GM21526 (cell line): ENCODE measurements at regions not wholly inside any gene's neighbourhood (a gene's known extent, or its start where the extent isn't known, plus 50 kb on each side); places are given as distances from the start of the nearest gene placed in this dataset.
A peak's percentile ranks its signal among the peaks of the same experiment; 100 is the strongest.
"Not testable (repeated sequence)": the region's sequence is repeated elsewhere in the genome, so short reads cannot be mapped to it uniquely, and the experiment has no call there.

Source experiments
- ATAC-seq: cut with Tn5 transposase; IDR thresholded peaks from one replicate; pipeline ENCODE4 v1.9.1; 2021; ENCODE audit warnings: moderate library complexity; ENCODE audit not compliant: unreplicated experiment, low FRiP score

DNA sequence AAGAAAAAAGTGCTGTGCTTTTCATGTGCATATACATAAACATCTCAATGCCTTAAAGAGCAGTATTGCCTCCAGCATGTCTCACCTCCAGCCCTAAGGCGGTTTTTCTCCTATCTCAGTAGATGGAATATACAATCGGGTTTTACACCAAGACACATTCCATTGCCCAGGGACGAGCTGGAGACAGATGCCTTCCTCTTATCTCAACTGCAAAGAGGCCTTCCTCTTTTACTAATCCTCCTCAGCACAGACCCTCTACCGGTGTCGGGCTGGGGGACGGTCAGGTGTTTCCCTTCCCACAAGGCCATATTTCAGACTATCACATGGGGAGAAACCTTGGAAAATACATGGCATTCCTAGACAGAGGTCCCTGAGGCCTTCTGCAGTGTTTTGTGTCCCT, 385.3 kb downstream of the AMY1C start:
- not testable (repeated sequence) for ATAC-seq

DNA sequence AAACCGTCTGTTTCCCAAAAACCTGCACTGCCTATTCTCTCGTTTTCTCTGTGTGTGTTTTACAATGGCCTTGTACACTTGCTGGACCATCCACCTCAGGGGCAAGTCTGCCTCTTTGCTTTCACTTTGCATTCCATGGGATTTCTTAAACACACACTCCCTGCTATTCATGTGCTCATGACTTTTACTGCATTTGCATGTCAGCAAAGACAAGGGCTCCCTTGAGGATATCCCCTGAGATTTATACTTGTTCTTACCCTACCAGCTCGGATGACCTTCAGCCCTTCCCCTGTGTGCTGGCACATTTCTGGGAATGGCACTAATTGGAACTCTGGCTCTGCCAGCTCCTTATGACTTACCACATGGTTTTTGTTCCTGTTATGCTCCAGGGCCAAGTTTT, 386.9 kb downstream of the AMY1C start:
- ATAC-seq, result no peak

DNA sequence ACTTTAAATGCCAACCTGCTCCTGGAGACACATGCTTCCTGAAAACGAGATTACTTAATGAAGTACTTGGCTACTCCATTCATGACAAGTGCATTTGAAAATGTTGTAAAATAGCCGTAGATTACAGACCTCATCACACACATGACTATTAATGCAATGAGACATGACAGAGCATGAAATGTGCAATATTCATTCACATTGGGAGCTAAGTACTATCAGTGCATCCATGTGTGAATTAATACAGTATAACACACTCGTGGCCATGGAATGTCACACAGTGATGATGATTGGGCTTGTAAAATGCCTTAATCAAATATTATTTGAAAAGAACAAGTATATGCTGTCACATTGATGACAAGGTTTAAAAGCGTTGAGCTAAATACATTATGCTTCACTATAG, 407.0 kb downstream of the AMY1C start:
- no peak for ATAC-seq

DNA sequence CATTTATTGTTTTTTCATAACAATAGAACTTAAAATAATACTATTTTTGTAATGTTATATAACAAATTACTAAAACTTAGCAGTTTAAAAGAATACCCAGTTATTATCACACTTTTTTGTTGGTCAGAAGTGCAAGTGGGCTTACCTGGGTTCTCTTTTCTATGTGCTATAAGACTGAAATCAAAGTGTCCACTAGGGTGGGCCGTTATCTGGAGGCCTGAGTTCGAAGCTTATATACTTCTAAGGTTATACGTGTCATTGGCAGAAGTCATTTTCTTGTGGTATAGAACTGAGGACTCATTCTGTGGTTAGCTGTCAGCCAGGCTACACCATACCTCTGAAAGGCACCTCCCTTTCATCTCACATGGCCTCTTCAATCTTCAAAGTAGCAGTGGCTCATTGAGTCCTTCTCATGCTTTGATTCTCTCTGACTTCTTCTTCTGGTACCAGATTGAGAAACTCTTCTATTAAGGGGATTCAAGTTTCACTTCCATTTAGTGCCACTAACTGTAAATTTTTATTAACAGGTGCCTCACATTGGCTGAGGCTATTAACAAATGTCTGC, 414.3 kb downstream of the AMY1C start:
- ATAC-seq, result no peak

DNA sequence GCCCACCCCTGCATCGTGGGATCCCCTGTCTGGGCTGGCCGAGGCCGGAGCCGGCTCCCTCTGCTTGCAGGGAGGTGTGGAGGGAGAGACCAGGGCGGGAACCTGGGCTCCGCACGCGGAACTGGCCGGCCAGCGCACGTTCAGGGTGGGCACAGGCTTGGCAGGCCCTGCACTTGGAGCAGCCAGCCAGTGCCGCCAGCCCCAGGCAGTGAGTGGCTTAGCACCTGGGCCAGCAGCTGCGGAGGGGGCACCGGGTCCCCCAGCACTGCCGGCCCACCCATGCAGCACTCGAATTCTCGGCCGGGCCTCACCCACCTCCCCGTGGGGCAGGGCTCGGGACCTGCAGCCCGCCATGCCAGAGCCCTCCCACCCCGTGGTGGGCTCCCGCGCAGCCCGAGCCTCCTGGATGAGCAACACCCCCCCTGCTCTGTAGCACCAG, 422.6 kb downstream of the AMY1C start:
- no peak for ATAC-seq

DNA sequence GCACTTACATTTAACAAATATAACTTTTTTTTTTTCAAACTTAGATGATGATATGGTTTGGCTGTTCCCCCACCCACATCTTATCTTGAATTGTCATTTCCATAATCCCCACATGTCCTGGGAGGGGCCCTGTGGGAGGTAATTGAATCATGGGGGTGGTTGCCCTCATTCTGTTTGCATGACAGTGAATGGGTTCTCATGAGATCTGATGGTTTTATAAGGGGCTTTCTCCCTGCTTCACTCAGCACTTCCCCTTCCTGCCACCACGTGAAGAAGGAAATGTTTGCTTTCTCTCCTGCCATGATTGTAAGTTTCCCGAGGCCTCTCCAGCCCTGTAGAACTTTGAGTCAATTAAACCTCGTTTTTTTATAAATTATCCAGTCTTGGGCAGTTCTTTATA, 432.6 kb downstream of the AMY1C start:
- ATAC-seq, result no peak

DNA sequence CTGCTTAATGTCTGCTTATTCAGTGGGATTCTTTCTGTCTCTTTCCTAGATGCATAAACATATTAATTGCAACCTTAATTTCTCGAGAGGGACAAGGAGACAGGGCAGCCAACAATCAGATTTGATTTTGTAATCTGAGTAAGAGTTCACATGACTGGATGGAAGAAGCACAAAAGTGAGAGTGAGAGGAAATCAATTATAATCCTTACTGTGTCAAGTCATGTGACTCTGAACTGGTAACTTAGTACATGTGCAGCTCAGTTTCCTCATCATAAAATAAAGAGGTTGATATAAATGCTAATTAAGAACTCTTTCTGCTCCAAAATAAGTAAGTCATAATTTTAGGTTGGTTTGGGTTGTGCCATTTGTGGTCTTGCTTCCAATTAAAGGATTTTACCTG, 439.5 kb downstream of the AMY1C start:
- ATAC-seq, result no peak

DNA sequence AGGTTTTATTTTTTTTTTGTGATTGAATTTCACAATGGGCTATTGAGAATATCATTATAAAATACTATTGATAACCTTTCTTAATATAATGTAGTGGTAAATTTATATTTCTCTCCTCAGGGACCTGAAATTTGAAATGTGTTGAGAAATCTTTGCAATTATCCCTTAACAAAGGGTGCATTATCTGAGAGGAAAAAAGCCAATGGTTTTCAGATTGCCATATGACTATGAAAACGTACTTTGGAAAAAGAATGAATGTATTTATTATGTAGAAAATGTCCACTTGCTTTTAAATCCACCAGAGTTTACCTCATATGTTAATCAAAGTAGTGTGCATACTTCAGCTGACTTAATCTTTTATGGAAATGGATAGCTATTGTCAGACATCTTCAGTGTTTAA, 441.1 kb downstream of the AMY1C start:
- ATAC-seq, result no peak

DNA sequence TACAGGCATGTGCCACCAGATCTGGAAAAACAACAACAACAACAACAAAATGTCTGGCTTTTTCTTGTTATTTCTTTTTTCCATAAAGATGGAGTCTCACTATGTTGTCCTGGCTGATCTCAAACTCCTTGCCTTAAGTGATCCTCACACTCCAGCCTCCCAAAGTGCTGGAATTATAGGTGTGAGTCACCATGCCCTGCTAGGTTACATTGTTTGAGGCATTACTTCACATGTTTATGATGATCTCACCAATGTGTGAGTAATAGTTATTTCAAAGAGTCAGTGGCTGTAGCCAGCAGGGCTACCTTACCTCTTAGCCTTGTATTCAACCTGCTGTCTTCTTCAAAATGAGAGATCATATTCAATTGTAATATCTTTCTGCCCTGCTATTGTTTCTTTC, 445.7 kb downstream of the AMY1C start:
- ATAC-seq, result no peak

DNA sequence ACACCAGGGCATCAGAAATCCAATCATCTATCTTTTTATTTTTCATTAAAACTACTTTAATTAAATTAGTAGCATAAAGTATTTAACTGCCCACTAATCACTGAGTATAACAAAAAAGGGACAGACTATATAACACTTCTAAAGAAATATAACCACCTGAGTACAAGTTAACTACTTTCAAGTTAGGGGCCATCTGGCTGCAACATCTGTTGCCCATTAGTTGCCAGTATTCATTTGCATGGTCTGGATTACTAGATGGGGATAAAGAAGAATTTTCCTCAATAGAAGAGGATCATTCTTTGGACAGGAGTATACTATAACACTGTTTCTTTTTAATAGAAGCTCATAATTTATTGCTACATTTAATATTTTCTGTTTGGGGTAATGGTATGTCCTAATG, 446.4 kb downstream of the AMY1C start:
- ATAC-seq, result no peak

DNA sequence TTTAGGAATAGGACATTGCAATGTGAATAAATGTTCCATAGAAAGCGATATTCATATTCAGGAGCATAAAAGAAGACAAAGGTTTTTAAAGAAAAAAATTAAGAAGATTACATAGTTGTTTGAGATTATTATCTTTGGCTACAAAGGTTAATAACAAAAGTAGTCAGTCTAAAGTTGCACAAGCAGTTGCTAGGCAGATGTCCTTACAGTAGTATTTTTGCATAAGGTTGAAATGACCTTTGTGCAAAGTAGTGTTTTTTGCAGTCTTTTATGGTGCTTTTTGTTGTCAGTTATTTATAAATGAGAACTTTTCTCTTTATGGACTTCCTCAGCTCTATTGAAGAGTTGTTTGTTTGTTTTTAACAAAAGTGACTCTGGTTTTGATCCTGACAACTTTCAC, 447.8 kb downstream of the AMY1C start:
- ATAC-seq, result no peak

DNA sequence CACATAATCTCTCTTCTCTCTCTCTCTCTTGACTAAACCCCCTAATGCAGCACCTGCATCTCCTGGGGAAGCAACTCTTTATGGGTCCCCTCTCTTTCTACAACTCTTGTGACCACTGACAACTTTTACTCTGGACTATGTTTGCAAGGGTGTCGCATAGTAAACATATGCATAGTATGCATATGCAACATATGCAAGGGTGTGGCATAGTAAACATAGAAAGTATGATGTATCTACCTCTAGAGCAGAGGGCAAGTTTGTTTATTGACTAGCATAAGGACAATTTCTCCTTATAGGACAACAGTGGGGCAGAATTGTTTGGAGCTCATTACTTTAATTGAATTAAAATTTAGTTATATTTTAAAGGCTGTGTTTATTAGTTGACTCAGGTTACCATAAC, 462.5 kb downstream of the AMY1C start:
- no peak for ATAC-seq

DNA sequence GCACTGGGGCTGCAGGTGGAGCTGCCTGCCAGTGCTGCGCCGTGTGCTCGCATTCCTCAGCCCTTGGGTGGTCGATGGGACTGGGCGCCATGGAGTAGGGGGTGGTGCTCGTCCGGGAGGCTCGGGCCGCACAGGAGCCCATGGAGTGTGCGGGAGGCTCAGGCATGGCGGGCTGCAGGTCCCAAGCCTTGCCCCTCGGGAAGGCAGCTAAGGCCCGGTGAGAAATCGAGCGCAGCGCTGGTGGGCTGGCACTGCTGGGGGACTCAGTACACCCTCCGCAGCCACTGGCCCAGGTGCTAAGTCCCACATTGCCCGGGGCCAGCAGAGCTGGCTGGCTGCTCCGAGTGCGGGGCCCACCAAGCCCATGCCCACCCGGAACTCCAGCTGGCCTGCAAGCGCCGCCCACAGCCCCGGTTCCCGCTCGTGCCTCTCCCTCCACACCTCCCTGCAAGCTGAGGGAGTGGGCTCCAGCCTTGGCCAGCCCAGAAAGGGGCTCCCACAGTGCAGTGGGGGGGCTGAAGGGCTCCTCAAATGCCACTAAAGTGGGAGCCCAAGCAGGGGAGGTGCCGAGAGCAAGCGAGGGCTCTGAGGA, 467.8 kb downstream of the AMY1C start:
- not testable (repeated sequence) for ATAC-seq

DNA sequence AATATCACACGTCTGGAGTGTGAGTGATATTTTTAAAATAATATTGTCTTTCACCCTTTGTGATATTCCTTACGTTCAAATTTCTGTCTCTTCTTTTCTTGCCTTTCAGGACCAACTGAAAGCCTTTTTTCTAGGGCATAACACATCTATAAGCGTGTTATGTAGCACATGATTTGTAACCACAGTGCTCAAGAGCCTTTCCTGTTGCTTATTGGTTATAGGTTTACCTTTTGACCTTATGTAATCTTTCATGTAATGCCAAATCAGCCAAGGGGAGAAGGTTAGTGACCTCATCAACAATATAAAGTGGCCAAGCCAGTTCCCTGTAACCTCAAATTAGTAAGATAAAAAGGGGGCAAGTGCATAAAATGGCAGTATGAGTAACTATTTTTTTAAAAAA, 480.2 kb downstream of the AMY1C start:
- no peak for ATAC-seq

DNA sequence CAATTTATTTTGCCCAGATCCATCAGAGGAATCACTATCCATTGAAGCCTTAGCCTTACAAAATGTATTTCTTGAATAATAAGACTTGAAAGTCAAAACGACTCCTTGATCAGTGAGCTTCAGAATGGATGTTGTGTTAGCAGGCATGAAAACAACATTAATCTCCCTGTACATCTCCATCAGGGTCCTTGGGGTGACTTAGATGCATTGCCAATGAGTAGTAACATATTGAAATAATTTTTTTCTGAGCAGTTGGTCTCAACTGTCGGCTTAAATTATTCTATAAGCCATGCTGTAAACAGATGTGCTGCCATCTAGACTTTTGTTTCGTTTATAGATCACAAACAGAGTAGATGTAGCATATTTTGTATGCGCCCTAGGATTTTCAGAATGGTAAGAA, 482.0 kb downstream of the AMY1C start:
- ATAC-seq, result no peak

DNA sequence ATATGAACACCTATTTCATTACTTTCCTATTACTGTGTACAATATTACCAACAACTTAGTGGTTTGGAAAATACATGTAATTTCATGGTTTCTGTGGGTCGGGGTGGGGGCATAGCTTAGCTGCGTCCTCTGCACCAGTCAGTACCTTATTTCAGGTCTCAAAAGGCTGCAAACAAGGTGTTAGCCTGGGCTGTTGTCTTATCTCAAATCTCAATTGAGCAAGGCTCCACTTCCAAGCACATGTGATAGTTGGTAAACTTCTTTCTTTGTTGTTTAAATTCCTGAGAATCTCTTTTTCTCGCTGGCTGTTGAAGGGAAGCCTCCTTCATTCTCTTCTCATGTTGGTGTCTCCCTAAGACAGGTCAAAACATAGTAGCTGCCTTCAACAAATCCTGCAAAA, 485.4 kb downstream of the AMY1C start:
- ATAC-seq, result no peak

DNA sequence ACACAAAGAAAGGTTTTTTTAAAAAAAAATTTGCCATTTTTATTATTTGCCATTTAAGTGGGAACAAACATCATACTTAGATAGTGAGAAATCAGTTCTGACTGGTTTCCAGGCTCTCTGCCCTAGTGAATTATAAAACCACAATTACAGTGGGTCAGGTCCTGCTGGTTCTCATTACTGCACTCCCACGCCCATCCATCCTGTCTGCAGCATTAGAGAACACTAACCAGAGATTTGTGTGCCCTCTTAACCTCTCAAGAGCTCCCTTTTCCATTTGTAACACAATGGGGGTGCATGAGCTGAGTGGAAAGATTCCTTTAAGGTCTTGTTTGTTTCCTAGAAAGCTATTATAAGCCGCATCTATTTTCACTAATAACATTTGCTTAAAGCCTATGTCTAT, 489.3 kb downstream of the AMY1C start:
- no peak for ATAC-seq

DNA sequence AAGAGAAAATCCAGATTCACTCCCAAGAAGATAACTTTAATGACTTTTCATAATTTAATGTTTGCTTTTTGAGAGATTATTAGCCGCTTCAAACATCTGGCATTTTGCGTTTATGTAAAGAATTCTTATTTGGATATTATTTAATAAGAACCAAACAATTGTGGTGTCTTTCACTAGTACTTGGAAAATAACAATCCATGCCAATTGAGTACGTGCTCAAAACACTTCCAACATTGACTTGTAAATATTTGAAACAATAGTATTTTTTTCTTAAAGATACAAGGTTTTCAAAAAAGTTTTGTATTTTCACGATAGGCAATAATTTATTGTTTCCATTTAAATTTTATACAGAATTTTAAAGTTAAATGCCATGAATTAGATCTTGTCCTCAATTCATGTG, 498.7 kb downstream of the AMY1C start:
- ATAC-seq, result no peak

DNA sequence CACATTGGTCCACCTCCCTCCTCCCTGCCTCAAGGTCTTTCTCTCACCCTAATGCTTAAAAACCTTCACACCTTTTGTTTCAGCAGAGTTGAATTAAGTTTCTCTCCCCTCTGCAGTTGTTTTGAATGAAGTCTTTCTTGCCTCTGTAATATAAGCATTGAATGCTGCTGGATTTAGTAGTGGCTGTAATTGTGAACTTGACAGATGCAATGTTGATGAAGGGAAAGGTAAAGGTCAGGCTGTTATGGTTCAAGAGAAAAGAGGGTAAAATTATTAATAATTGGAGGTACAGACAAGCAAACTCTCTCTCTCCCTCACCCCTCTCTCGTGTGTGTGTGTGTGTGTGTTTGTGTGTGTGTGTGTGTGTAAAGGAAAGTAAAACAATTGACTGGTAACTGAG, 509.8 kb downstream of the AMY1C start:
- no peak for ATAC-seq

DNA sequence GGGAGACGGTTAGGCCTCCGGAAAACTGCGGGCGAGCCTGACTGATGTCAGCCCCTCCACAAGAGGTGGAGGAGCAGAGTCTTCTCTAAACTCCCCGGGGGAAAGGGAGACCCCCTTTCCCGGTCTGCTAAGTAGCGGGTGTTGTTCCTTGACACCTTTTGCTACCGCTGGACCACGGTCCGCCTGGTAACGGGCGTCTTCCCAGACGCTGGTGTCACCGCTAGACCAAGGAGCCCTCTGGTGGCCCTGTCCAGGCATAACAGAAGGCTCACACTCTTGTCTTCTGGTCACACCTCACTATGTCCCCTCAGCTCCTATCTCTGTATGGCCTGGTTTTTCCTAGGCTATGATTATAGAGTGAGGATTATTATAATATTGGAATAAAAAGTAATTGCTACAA, 513.4 kb downstream of the AMY1C start:
- not testable (repeated sequence) for ATAC-seq

DNA sequence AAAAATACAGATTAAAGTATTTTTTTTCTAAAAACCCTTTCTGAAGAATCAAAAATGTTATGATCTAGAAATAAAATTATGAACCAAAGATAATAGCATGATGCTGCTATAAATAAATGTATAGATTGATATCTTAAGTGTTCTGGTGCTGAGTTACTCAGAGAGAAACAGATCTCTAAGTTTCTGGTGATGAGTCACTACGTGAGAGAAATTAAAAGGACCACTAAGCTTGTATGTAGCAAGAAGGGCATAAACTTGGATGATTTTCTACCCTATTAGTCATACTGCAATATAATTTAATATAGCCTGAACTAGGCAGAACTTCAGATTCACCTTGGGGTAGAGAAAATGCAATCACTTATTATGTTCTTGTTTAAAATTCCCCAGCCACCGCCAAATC, 514.8 kb downstream of the AMY1C start:
- ATAC-seq, result no peak

DNA sequence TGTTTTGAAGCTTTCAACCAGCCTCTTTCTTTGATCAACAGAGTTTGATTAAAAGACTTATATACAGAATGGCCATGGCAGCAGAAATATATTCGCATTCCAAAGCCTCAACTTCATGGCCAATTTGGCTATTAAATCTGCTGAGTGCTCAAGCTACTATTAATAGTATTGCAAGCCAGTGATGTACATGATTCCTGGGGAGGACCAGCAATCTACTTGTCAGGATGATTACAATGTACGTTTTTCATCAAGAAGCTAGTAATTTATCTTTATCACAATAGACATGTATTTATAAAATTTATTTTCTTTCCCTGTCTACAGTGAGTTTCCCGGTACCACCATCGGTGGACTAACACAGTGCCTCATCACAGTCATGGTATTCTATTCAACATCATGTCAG, 515.5 kb downstream of the AMY1C start:
- ATAC-seq, result no peak

DNA sequence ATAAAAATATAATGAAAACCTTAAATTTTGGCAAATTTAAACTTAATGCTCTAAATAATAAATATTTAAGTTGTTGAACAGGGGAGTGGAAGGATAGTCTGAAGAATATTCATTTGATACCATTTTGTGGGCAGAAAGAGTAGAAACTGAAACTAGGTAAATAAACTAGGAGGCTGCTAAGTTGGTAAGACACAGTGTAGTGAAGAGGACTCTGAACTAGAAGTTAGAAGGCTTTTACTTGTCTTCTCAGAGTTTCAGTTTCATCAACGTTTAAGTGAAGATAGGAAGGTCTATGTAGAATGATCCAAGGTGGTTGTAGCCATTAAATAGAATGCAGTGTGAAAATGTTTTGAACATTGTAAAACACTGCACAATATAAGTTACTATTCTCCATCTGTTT, 516.9 kb downstream of the AMY1C start:
- peak; percentile 92 for ATAC-seq
